ENCODE measurements at regions not wholly inside any gene's neighbourhood (a gene's known extent, or its start where the extent isn't known, plus 50 kb on each side); places are given as distances from the start of the nearest gene placed in this dataset.

- H3K9me3 Mint-ChIP-seq, result peaks cover 0 to 11% (median 4%) of the 10 kb centered on the region in 7 donors
- H3K27ac Mint-ChIP-seq, result no peak overlapping the region
- no peaks in the 10 kb centered on the region for H3K36me3 ChIP-seq (replicated peaks in 1 of 2; ENCODE audit: control insufficient read depth in 1 of 2, insufficient read depth in 2 of 2, low read length in 2 of 2)
- intact Hi-C loops (cut with micrococcal nuclease), result no loop called here
- no peaks in the 10 kb centered on the region for H3K27me3 ChIP-seq (ENCODE audit: control insufficient read depth in 2 of 2, insufficient read depth in 2 of 2, low read length in 2 of 2)
- no peaks in the 10 kb centered on the region for H3K36me3 Mint-ChIP-seq
- WGBS (ENCODE audit: insufficient coverage), result 90% methylated on average over 4 of the region's 6 CpGs
- H3K4me2 ChIP-seq (replicated peaks; ENCODE audit: extremely low read depth, low read length, poor library complexity, severe bottlenecking), result no peak overlapping the region
- H3K27me3 Mint-ChIP-seq (ENCODE audit: low read depth in 3 of 3), result no peaks in the 10 kb centered on the region
- H3K9ac ChIP-seq (ENCODE audit: insufficient read depth, low read length, poor library complexity, severe bottlenecking), result no peak overlapping the region
- H3K79me2 ChIP-seq (ENCODE audit: insufficient read depth, low read length), result no peaks in the 10 kb centered on the region
- peaks cover 6 to 10% of the 10 kb centered on the region in 2 donors for H3K9me3 ChIP-seq (replicated peaks in 1 of 2; ENCODE audit: control insufficient read depth in 1 of 2, insufficient read depth in 1 of 2, low read length in 2 of 2)
- TF ChIP-seq, protein P1, sequence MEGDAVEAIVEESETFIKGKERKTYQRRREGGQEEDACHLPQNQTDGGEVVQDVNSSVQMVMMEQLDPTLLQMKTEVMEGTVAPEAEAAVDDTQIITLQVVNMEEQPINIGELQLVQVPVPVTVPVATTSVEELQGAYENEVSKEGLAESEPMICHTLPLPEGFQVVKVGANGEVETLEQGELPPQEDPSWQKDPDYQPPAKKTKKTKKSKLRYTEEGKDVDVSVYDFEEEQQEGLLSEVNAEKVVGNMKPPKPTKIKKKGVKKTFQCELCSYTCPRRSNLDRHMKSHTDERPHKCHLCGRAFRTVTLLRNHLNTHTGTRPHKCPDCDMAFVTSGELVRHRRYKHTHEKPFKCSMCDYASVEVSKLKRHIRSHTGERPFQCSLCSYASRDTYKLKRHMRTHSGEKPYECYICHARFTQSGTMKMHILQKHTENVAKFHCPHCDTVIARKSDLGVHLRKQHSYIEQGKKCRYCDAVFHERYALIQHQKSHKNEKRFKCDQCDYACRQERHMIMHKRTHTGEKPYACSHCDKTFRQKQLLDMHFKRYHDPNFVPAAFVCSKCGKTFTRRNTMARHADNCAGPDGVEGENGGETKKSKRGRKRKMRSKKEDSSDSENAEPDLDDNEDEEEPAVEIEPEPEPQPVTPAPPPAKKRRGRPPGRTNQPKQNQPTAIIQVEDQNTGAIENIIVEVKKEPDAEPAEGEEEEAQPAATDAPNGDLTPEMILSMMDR (IDR thresholded peaks at IDR 0.05), result no peak
- DNase-seq, result no peak
- H3K4me1 Mint-ChIP-seq, result no peaks in the 10 kb centered on the region
- H4K20me1 ChIP-seq (ENCODE audit: insufficient read depth, low read length), result no peaks in the 10 kb centered on the region
- no peak overlapping the region for H2AFZ ChIP-seq (ENCODE audit: insufficient read depth, low read depth, low read length, poor library complexity, severe bottlenecking)
- H3K4me1 ChIP-seq (ENCODE audit: control insufficient read depth in 1 of 2, insufficient read depth in 2 of 2, low read length in 2 of 2), result no peaks in the 10 kb centered on the region
- H3K4me3 ChIP-seq (replicated peaks in 1 of 3; ENCODE audit: low read depth in 2 of 3, low read length in 3 of 3), result no peak overlapping the region
- H3K27ac ChIP-seq (ENCODE audit: low read depth in 1 of 2, low read length in 2 of 2), result no peak overlapping the region
- H3K4me3 Mint-ChIP-seq, result no peak overlapping the region
These were observed 1863.7 kb upstream of the RAG2 start for GRCh38 chr11:38461751-38462150.

- Mint-ChIP-seq H3K4me3 (no peak overlapping the region), H3K36me3 (no peaks in the 10 kb centered on the region), H3K9me3 (peaks cover 0 to 11% (median 4%) of the 10 kb centered on the region in 7 donors), H3K27ac (no peak overlapping the region), H3K27me3 (ENCODE audit: low read depth in 3 of 3) (no peaks in the 10 kb centered on the region), H3K4me1 (no peaks in the 10 kb centered on the region)
- no peaks in the 10 kb centered on the region for H4K20me1 ChIP-seq (ENCODE audit: insufficient read depth, low read length)
- H2AFZ ChIP-seq (ENCODE audit: insufficient read depth, low read depth, low read length, poor library complexity, severe bottlenecking), result no peak overlapping the region
- H3K36me3 ChIP-seq (replicated peaks in 1 of 2; ENCODE audit: control insufficient read depth in 1 of 2, insufficient read depth in 2 of 2, low read length in 2 of 2), result no peaks in the 10 kb centered on the region
- TF ChIP-seq, protein P1 (IDR thresholded peaks at IDR 0.05), result no peak
- no peaks in the 10 kb centered on the region for H3K27me3 ChIP-seq (ENCODE audit: control insufficient read depth in 2 of 2, insufficient read depth in 2 of 2, low read length in 2 of 2)
- H3K4me3 ChIP-seq (replicated peaks in 1 of 3; ENCODE audit: low read depth in 2 of 3, low read length in 3 of 3), result no peak overlapping the region
- intact Hi-C loops (cut with micrococcal nuclease), result no loop called here
- H3K4me1 ChIP-seq (ENCODE audit: control insufficient read depth in 1 of 2, insufficient read depth in 2 of 2, low read length in 2 of 2), result no peaks in the 10 kb centered on the region
- WGBS (ENCODE audit: insufficient coverage), result 58% methylated on average over 1 of the region's 2 CpGs
- no peak for DNase-seq
- H3K9me3 ChIP-seq (replicated peaks in 1 of 2; ENCODE audit: control insufficient read depth in 1 of 2, insufficient read depth in 1 of 2, low read length in 2 of 2), result peaks cover 6 to 10% of the 10 kb centered on the region in 2 donors
- H3K4me2 ChIP-seq (replicated peaks; ENCODE audit: extremely low read depth, low read length, poor library complexity, severe bottlenecking), result no peak overlapping the region
- H3K27ac ChIP-seq (ENCODE audit: low read depth in 1 of 2, low read length in 2 of 2), result no peak overlapping the region
- no peak overlapping the region for H3K9ac ChIP-seq (ENCODE audit: insufficient read depth, low read length, poor library complexity, severe bottlenecking)
- H3K79me2 ChIP-seq (ENCODE audit: insufficient read depth, low read length), result no peaks in the 10 kb centered on the region
These were observed 1862.9 kb upstream of the RAG2 start for GRCh38 chr11:38460896-38461295.
